Hepatocyte (in vitro differentiated cells): ENCODE measurements at regions not wholly inside any gene's neighbourhood (a gene's known extent, or its start where the extent isn't known, plus 50 kb on each side); places are given as distances from the start of the nearest gene placed in this dataset.

Experiments
- DNase-seq: peaks from one replicate; pipeline ENCODE4 v3.0.0-alpha.2; 2016; ENCODE audit warnings: low spot score
- H2AFZ ChIP-seq: fragments of 200-600 bp; sonication (generic); 2 replicates; pipeline ENCODE4 v1.6.0; 2016; ENCODE audit warnings: antibody characterized with exemption, mild to moderate bottlenecking
- H3K27ac ChIP-seq: fragments of 200-600 bp; sonication (generic); 2 replicates; pipeline ENCODE4 v1.5.1; 2016; ENCODE audit warnings: mild to moderate bottlenecking
- H3K27me3 ChIP-seq: fragments of 200-600 bp; sonication (generic); 2 replicates; pipeline ENCODE4 v1.6.1; 2016
- H3K36me3 ChIP-seq: fragments of 200-600 bp; sonication (generic); replicated peaks from 2 replicates; pipeline ENCODE4 v1.5.1; 2016; ENCODE audit warnings: low read depth; ENCODE audit not compliant: insufficient read depth
- H3K4me1 ChIP-seq: fragments of 200-600 bp; sonication (generic); 2 replicates; pipeline ENCODE4 v1.5.1; 2016; ENCODE audit warnings: mild to moderate bottlenecking, moderate library complexity; ENCODE audit not compliant: insufficient read depth
- H3K4me2 ChIP-seq: fragments of 200-600 bp; sonication (generic); 2 replicates; pipeline ENCODE4 v1.6.0; 2016
- H3K4me3 ChIP-seq: fragments of 200-600 bp; sonication (generic); 2 replicates; pipeline ENCODE4 v1.5.1; 2016; ENCODE audit warnings: mild to moderate bottlenecking
- H3K79me2 ChIP-seq: fragments of 200-600 bp; sonication (generic); 2 replicates; pipeline ENCODE4 v1.6.0; 2017; ENCODE audit warnings: mild to moderate bottlenecking
- H3K9me2 ChIP-seq: fragments of 200-600 bp; sonication (generic); replicated peaks from 2 replicates; pipeline ENCODE4 v1.6.0; 2017; ENCODE audit warnings: mild to moderate bottlenecking; ENCODE audit not compliant: insufficient read depth
- H3K9me3 ChIP-seq: fragments of 200-600 bp; sonication (generic); 2 replicates; pipeline ENCODE4 v1.5.1; 2016; ENCODE audit warnings: low read depth, mild to moderate bottlenecking
- H4K20me1 ChIP-seq: fragments of 200-600 bp; sonication (generic); 2 replicates; pipeline ENCODE4 v1.6.0; 2016; ENCODE audit warnings: mild to moderate bottlenecking; ENCODE audit not compliant: insufficient read depth, poor library complexity, severe bottlenecking
- EZH2 ChIP-seq: fragments of 200-600 bp; sonication (generic); IDR thresholded peaks from 2 replicates; pipeline ENCODE4 v1.6.1; 2016; ENCODE audit warnings: antibody characterized with exemption, mild to moderate bottlenecking, borderline replicate concordance
- EZH2phosphoT487 ChIP-seq: fragments of 200-600 bp; sonication (generic); IDR thresholded peaks from one replicate; pipeline ENCODE4 v1.6.1; 2018; ENCODE audit warnings: antibody characterized with exemption, mild to moderate bottlenecking, low read depth, moderate library complexity; ENCODE audit not compliant: unreplicated experiment, severe bottlenecking
- WGBS: methylation state at CpG from one replicate; pipeline ENCODE4 v1.1.6; 2016; ENCODE audit warnings: low lambda C conversion rate; ENCODE audit errors: missing lambda C conversion rate; 5-methylcytosine and 5-hydroxymethylcytosine counted together
- TF ChIP-seq, protein P1 (sequence below): fragments of 200-600 bp; sonication (generic); IDR thresholded peaks from 2 replicates; pipeline ENCODE4 v1.5.1; 2016; ENCODE audit warnings: antibody characterized with exemption, mild to moderate bottlenecking; ENCODE audit not compliant: poor library complexity

DNA sequence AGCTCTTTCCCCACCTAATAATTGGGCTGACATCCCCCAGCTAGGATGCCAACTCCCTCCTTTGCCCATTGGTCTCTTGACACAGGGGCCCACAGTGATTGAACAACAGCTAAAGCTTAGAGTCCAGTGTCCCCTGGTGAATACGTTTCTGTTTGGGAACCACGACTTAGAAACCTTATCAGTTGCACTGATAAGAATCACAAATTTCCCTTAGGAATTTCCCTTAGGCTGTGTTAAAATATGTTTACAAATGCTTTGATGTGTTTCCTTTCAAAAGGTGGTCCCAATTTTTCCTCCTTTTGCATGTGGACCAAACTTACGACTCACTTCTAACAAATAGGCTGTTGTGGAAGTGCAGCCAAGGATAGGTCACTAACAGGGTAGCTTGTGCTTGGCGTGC is 126.0 kb upstream of the INHBA start:
- Histone ChIP-seq H3K9me3 (no peaks in the 10 kb centered on the region), H3K9me2 (no peaks in the 10 kb centered on the region), H3K79me2 (no peaks in the 10 kb centered on the region), H3K36me3 (no peaks in the 10 kb centered on the region), H4K20me1 (no peaks in the 10 kb centered on the region), H3K27me3 (no peaks in the 10 kb centered on the region), H3K27ac (no peak overlapping the region), H2AFZ (no peak overlapping the region), H3K4me3 (no peak overlapping the region), H3K4me1 (no peaks in the 10 kb centered on the region), H3K4me2 (no peak overlapping the region)
- WGBS = 39% methylated on average over 4 of the region's 4 CpGs
- TF ChIP-seq EZH2 (no peak), EZH2phosphoT487 (no peak)
- TF ChIP-seq, protein P1, sequence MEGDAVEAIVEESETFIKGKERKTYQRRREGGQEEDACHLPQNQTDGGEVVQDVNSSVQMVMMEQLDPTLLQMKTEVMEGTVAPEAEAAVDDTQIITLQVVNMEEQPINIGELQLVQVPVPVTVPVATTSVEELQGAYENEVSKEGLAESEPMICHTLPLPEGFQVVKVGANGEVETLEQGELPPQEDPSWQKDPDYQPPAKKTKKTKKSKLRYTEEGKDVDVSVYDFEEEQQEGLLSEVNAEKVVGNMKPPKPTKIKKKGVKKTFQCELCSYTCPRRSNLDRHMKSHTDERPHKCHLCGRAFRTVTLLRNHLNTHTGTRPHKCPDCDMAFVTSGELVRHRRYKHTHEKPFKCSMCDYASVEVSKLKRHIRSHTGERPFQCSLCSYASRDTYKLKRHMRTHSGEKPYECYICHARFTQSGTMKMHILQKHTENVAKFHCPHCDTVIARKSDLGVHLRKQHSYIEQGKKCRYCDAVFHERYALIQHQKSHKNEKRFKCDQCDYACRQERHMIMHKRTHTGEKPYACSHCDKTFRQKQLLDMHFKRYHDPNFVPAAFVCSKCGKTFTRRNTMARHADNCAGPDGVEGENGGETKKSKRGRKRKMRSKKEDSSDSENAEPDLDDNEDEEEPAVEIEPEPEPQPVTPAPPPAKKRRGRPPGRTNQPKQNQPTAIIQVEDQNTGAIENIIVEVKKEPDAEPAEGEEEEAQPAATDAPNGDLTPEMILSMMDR = no peak
- DNase-seq = no peak

DNA sequence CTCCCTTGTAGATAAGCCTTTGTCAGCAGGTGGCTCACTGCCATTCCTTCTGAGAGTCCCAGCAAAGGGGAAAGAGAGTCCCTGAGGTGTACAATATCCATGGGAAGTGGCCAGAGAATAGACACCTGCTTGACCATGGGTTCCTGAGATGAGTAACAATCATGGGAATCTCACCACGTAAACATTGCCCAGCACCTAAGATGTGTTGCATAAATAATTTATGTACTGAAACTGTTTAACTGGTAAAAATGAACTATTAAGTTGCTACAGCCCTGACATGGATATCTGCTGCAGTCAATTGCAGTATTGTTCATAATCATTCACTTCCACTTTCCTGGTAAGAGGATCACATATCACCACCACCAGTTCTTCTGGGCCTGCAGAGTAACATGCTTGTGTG is 123.8 kb upstream of the INHBA start:
- H2AFZ ChIP-seq = no peak overlapping the region

DNA sequence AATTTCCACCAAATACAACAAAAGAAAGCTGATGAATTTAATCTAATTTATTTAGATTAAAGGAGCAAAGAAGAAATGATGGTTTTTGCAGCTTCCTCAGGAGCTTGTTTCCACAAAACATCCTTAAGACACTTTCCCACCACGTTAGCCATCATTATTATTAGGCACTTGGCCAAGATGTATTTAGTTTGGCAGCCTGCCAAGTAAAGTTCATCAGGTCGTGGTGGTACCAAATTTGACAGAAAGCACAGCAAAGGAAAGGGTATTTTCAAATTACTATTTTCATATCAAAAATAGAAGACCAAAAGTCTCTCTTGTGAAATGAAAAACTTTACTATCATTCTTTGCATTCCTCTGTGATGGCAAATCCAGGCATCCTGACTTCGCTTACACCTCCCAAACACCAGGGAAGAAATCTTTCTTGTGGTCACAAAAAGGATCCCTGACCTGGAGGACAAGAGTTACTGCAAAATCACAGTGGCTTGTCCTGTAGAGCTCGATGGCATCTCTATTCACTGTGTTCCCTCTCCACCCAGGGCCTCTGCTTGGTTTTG is 123.1 kb upstream of the INHBA start:
- Histone ChIP-seq H3K9me2 (no peaks in the 10 kb centered on the region), H3K4me1 (no peaks in the 10 kb centered on the region), H2AFZ (no peak overlapping the region), H3K4me3 (no peak overlapping the region), H3K27me3 (no peaks in the 10 kb centered on the region), H3K9me3 (no peaks in the 10 kb centered on the region), H3K79me2 (no peaks in the 10 kb centered on the region), H3K36me3 (no peaks in the 10 kb centered on the region), H4K20me1 (no peaks in the 10 kb centered on the region), H3K27ac (no peak overlapping the region), H3K4me2 (no peak overlapping the region)
- 53% methylated on average over 4 of the region's 4 CpGs for WGBS
- no peak for DNase-seq
- TF ChIP-seq, protein P1 = no peak
- TF ChIP-seq EZH2phosphoT487 (no peak), EZH2 (no peak)

More for the DNA sequence above, 123.8 kb upstream of the INHBA start:
- no peak overlapping the region for H3K4me3 ChIP-seq
- no peak overlapping the region for H3K4me2 ChIP-seq
- no peaks in the 10 kb centered on the region for H3K4me1 ChIP-seq
- no peak overlapping the region for H3K27ac ChIP-seq
- TF ChIP-seq EZH2 (no peak), EZH2phosphoT487 (no peak)
- TF ChIP-seq, protein P1 = no peak
- no peaks in the 10 kb centered on the region for H3K79me2 ChIP-seq
- H3K9me2 ChIP-seq = no peaks in the 10 kb centered on the region
- no peaks in the 10 kb centered on the region for H4K20me1 ChIP-seq
- H3K27me3 ChIP-seq = no peaks in the 10 kb centered on the region
- H3K36me3 ChIP-seq = no peaks in the 10 kb centered on the region
- DNase-seq = no peak
- WGBS = 94% methylated on average over 1 of the region's 1 CpG
- no peaks in the 10 kb centered on the region for H3K9me3 ChIP-seq
